ENCODE measurements at regions not wholly inside any gene's neighbourhood (a gene's known extent, or its start where the extent isn't known, plus 50 kb on each side); places are given as distances from the start of the nearest gene placed in this dataset.

GRCh38 chrX:47302396-47302795 lies 68.0 kb upstream of the ZNF157 start:
- TF ChIP-seq SAP30 (IDR thresholded peaks at IDR 0.05; ENCODE audit: insufficient read depth, insufficient replicate concordance, low read length) (no peak), ASH2L (IDR thresholded peaks at IDR 0.05; ENCODE audit: low read length) (no peak), BCL11A (IDR thresholded peaks at IDR 0.05; ENCODE audit: low read depth in 2 of 2, low read length in 2 of 2) (no peak), CTCF (IDR thresholded peaks at IDR 0.05; ENCODE audit: control extremely low read depth in 1 of 3, insufficient read depth in 1 of 3, low read depth in 1 of 3, low read length in 3 of 3) (no peak), TAF1 (IDR thresholded peaks at IDR 0.05; ENCODE audit: low read depth, low read length) (no peak), EZH2 (IDR thresholded peaks at IDR 0.05; ENCODE audit: low read depth, low read length, severe bottlenecking) (no peak), POLR2AphosphoS5 (IDR thresholded peaks at IDR 0.05; ENCODE audit: low read depth, low read length) (no peak), SIRT6 (IDR thresholded peaks at IDR 0.05; ENCODE audit: low read length) (no peak), POLR2A (IDR thresholded peaks at IDR 0.05; ENCODE audit: control extremely low read depth in 1 of 2, low read depth in 2 of 2, low read length in 2 of 2) (no peak), RBBP5 (IDR thresholded peaks at IDR 0.05; ENCODE audit: borderline replicate concordance, low read depth, low read length) (no peak), NANOG (IDR thresholded peaks at IDR 0.05; ENCODE audit: insufficient read depth, low read depth, low read length, poor library complexity, severe bottlenecking) (no peak), CHD1 (IDR thresholded peaks at IDR 0.05; ENCODE audit: low read depth, low read length) (no peak), NRF1 (IDR thresholded peaks at IDR 0.05; ENCODE audit: low read depth, low read length) (no peak), CBX8 (IDR thresholded peaks at IDR 0.05; ENCODE audit: borderline replicate concordance, low read depth, low read length) (no peak)
